HL-60 (cell line): ENCODE measurements at regions not wholly inside any gene's neighbourhood (a gene's known extent, or its start where the extent isn't known, plus 50 kb on each side); places are given as distances from the start of the nearest gene placed in this dataset.

Experiments used
- CTCF ChIP-seq: IDR thresholded peaks from one replicate; pipeline ENCODE4 v1.5.1; 2011; ENCODE audit warnings: low read length, control low read depth, inconsistent platforms; ENCODE audit not compliant: insufficient read depth
- TF ChIP-seq, protein P1 (sequence below): IDR thresholded peaks from 2 replicates; pipeline ENCODE4 v1.6.1; 2012; ENCODE audit warnings: low read depth; ENCODE audit not compliant: insufficient replicate concordance

GRCh38 chr2:19507137-19507536 lies 148.7 kb upstream of the OSR1 start:
- TF ChIP-seq CTCF: no peak
- TF ChIP-seq, protein P1, sequence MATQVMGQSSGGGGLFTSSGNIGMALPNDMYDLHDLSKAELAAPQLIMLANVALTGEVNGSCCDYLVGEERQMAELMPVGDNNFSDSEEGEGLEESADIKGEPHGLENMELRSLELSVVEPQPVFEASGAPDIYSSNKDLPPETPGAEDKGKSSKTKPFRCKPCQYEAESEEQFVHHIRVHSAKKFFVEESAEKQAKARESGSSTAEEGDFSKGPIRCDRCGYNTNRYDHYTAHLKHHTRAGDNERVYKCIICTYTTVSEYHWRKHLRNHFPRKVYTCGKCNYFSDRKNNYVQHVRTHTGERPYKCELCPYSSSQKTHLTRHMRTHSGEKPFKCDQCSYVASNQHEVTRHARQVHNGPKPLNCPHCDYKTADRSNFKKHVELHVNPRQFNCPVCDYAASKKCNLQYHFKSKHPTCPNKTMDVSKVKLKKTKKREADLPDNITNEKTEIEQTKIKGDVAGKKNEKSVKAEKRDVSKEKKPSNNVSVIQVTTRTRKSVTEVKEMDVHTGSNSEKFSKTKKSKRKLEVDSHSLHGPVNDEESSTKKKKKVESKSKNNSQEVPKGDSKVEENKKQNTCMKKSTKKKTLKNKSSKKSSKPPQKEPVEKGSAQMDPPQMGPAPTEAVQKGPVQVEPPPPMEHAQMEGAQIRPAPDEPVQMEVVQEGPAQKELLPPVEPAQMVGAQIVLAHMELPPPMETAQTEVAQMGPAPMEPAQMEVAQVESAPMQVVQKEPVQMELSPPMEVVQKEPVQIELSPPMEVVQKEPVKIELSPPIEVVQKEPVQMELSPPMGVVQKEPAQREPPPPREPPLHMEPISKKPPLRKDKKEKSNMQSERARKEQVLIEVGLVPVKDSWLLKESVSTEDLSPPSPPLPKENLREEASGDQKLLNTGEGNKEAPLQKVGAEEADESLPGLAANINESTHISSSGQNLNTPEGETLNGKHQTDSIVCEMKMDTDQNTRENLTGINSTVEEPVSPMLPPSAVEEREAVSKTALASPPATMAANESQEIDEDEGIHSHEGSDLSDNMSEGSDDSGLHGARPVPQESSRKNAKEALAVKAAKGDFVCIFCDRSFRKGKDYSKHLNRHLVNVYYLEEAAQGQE: no peak
